H1 (cell line): ENCODE measurements at regions not wholly inside any gene's neighbourhood (a gene's known extent, or its start where the extent isn't known, plus 50 kb on each side); places are given as distances from the start of the nearest gene placed in this dataset.

Experiments used
- POU5F1 ChIP-seq: IDR thresholded peaks from 2 replicates; pipeline ENCODE4 v1.6.1; 2011; ENCODE audit warnings: low read depth, mild to moderate bottlenecking, low read length, moderate library complexity
- TAF7 ChIP-seq: optimal IDR thresholded peaks from 2 replicates; pipeline ENCODE3; 2011; ENCODE audit warnings: low read depth, mild to moderate bottlenecking, inconsistent platforms, low read length, moderate library complexity, borderline replicate concordance

GRCh38 chr6:123712831-123713230 is 76.1 kb upstream of the TRDN start (continued):
- no peak for TF ChIP-seq POU5F1
- TF ChIP-seq TAF7, result no peak
